Endothelial cell (in vitro differentiated cells): ENCODE measurements at regions not wholly inside any gene's neighbourhood (a gene's known extent, or its start where the extent isn't known, plus 50 kb on each side); places are given as distances from the start of the nearest gene placed in this dataset.

Experiments
- DNase-seq: peaks from one replicate; pipeline ENCODE4 v3.0.0; 2021; ENCODE audit warnings: low spot score
- H3K27ac Mint-ChIP-seq: one replicate; pipeline ENCODE4 v1.8.0; 2021; ENCODE audit warnings: mixed read lengths, inconsistent platforms; ENCODE audit not compliant: unreplicated experiment
- H3K27me3 Mint-ChIP-seq: one replicate; pipeline ENCODE4 v1.8.0; 2021; ENCODE audit warnings: mild to moderate bottlenecking, moderate library complexity, mixed read lengths, inconsistent platforms; ENCODE audit not compliant: unreplicated experiment
- H3K36me3 Mint-ChIP-seq: one replicate; pipeline ENCODE4 v1.8.0; 2021; ENCODE audit warnings: mild to moderate bottlenecking, low read depth, mixed read lengths, inconsistent platforms; ENCODE audit not compliant: unreplicated experiment
- H3K4me1 Mint-ChIP-seq: one replicate; pipeline ENCODE4 v1.8.0; 2021; ENCODE audit warnings: mild to moderate bottlenecking, mixed read lengths, inconsistent platforms; ENCODE audit not compliant: unreplicated experiment
- H3K4me3 Mint-ChIP-seq: one replicate; pipeline ENCODE4 v1.8.0; 2021; ENCODE audit warnings: mild to moderate bottlenecking, mixed read lengths, inconsistent platforms; ENCODE audit not compliant: unreplicated experiment
- H3K9me3 Mint-ChIP-seq: one replicate; pipeline ENCODE4 v1.8.0; 2021; ENCODE audit warnings: mixed read lengths, inconsistent platforms; ENCODE audit not compliant: unreplicated experiment
- CTCF ChIP-seq: fragments of 200-600 bp; sonication (generic); IDR thresholded peaks from one replicate; pipeline ENCODE4 v1.5.0; 2021; ENCODE audit warnings: antibody characterized with exemption; ENCODE audit not compliant: unreplicated experiment

GRCh38 chr2:179355881-179356280 lies 91.2 kb upstream of the SESTD1 start:
- H3K4me1 Mint-ChIP-seq = no peaks in the 10 kb centered on the region
- no peak for TF ChIP-seq CTCF
- H3K36me3 Mint-ChIP-seq = no peaks in the 10 kb centered on the region
- H3K27me3 Mint-ChIP-seq = peaks cover 1% of the 10 kb centered on the region
- no peak for DNase-seq
- no peak overlapping the region for H3K4me3 Mint-ChIP-seq
- no peak overlapping the region for H3K27ac Mint-ChIP-seq
- no peaks in the 10 kb centered on the region for H3K9me3 Mint-ChIP-seq

- H3K4me3 Mint-ChIP-seq = no peak overlapping the region
- peak; percentile 33 for TF ChIP-seq CTCF
- DNase-seq = no peak
- H3K27me3 Mint-ChIP-seq = peaks cover 1% of the 10 kb centered on the region
- H3K9me3 Mint-ChIP-seq = no peaks in the 10 kb centered on the region
- H3K27ac Mint-ChIP-seq = no peak overlapping the region
- no peaks in the 10 kb centered on the region for H3K36me3 Mint-ChIP-seq
- H3K4me1 Mint-ChIP-seq = no peaks in the 10 kb centered on the region
Measured at GRCh38 chr2:179354739-179355537, 90.3 kb upstream of the SESTD1 start.

- no peaks in the 10 kb centered on the region for H3K9me3 Mint-ChIP-seq
- no peak for DNase-seq
- H3K27me3 Mint-ChIP-seq = peaks cover 1% of the 10 kb centered on the region
- no peak for TF ChIP-seq CTCF
- no peaks in the 10 kb centered on the region for H3K4me1 Mint-ChIP-seq
- H3K36me3 Mint-ChIP-seq = no peaks in the 10 kb centered on the region
- no peak overlapping the region for H3K27ac Mint-ChIP-seq
- H3K4me3 Mint-ChIP-seq = no peak overlapping the region
Measured at GRCh38 chr2:179354296-179354695, 89.7 kb upstream of the SESTD1 start.

- no peak overlapping the region for H3K4me3 Mint-ChIP-seq
- H3K36me3 Mint-ChIP-seq = no peaks in the 10 kb centered on the region
- no peak for DNase-seq
- H3K27ac Mint-ChIP-seq = no peak overlapping the region
- no peaks in the 10 kb centered on the region for H3K9me3 Mint-ChIP-seq
- H3K27me3 Mint-ChIP-seq = peaks cover 1% of the 10 kb centered on the region
- H3K4me1 Mint-ChIP-seq = no peaks in the 10 kb centered on the region
- no peak for TF ChIP-seq CTCF
Measured at GRCh38 chr2:179352181-179352580, 87.5 kb upstream of the SESTD1 start.

GRCh38 chr2:179351057-179351456 lies 86.4 kb upstream of the SESTD1 start:
- no peak for TF ChIP-seq CTCF
- DNase-seq = no peak
- no peak overlapping the region for H3K4me3 Mint-ChIP-seq
- H3K36me3 Mint-ChIP-seq = no peaks in the 10 kb centered on the region
- no peak overlapping the region for H3K27ac Mint-ChIP-seq
- no peaks in the 10 kb centered on the region for H3K4me1 Mint-ChIP-seq
- H3K27me3 Mint-ChIP-seq = peaks cover 1% of the 10 kb centered on the region
- H3K9me3 Mint-ChIP-seq = no peaks in the 10 kb centered on the region
